Osteoblast (primary cell): ENCODE measurements at regions not wholly inside any gene's neighbourhood (a gene's known extent, or its start where the extent isn't known, plus 50 kb on each side); places are given as distances from the start of the nearest gene placed in this dataset.

ENCODE experiments used
- DNase-seq: peaks from one replicate; pipeline ENCODE4 v3.0.0; 2011; ENCODE audit warnings: low spot score, mixed read lengths; ENCODE audit not compliant: insufficient read length; ENCODE audit errors: missing footprints
- H2AFZ ChIP-seq: 2 replicates; pipeline ENCODE4 v1.6.0; 2011; ENCODE audit warnings: mild to moderate bottlenecking, low read length
- H3K27ac ChIP-seq: 2 replicates; pipeline ENCODE4 v1.5.1; 2011; ENCODE audit warnings: mild to moderate bottlenecking, low read depth, low read length, moderate library complexity
- H3K27me3 ChIP-seq: 2 replicates; pipeline ENCODE4 v1.6.0; 2012; ENCODE audit warnings: mild to moderate bottlenecking, control low read depth, inconsistent platforms, low read length, moderate library complexity; ENCODE audit not compliant: insufficient read depth
- H3K36me3 ChIP-seq: 2 replicates; pipeline ENCODE4 v1.5.1; 2011; ENCODE audit warnings: mild to moderate bottlenecking, low read length, control low read depth, moderate library complexity; ENCODE audit not compliant: insufficient read depth
- H3K4me1 ChIP-seq: 2 replicates; pipeline ENCODE4 v1.5.1; 2011; ENCODE audit warnings: mild to moderate bottlenecking, low read length, control low read depth, moderate library complexity; ENCODE audit not compliant: insufficient read depth
- H3K4me2 ChIP-seq: 2 replicates; pipeline ENCODE4 v1.6.0; 2011; ENCODE audit warnings: mild to moderate bottlenecking, low read length; ENCODE audit not compliant: insufficient read depth
- H3K4me3 ChIP-seq: fragments of 200-600 bp; sonication (generic); 3 replicates; pipeline ENCODE4 v1.5.1; 2012; ENCODE audit warnings: mild to moderate bottlenecking, low read length, inconsistent platforms; ENCODE audit not compliant: insufficient read depth
- H3K79me2 ChIP-seq: 2 replicates; pipeline ENCODE4 v1.6.0; 2012; ENCODE audit warnings: mild to moderate bottlenecking, low read length, control low read depth, inconsistent platforms; ENCODE audit not compliant: insufficient read depth
- H3K9me3 ChIP-seq: 2 replicates; pipeline ENCODE4 v1.5.1; 2011; ENCODE audit warnings: low read depth, low read length, control low read depth
- H4K20me1 ChIP-seq: 2 replicates; pipeline ENCODE4 v1.6.0; 2012; ENCODE audit warnings: mild to moderate bottlenecking, low read length, control low read depth; ENCODE audit not compliant: insufficient read depth
- CTCF ChIP-seq: IDR thresholded peaks from 2 replicates; pipeline ENCODE4 v1.5.1; 2011; ENCODE audit warnings: mild to moderate bottlenecking, low read depth, low read length, moderate library complexity; ENCODE audit errors: extremely low read depth

DNA sequence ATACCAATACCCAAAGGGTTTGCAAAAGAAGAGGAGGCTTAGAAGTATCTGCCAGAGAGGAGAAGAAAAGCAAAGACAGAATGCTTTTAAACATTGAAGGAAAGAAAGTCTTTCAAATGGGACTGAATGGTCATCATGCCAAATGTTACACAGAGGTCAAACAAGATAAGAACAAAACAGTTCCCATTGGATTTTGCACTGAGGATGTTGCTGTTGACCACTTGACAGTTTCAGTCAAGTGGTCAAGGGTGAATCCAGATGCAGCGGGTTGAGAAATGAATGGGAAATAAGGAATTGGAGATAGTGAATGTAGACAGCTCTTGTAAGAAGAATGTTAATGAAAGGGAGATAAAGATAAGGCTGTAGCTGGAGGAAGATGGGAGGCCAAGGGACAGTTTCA lies 64.8 kb upstream of the FGG start:
- H3K27ac ChIP-seq: no peak overlapping the region
- no peak overlapping the region for H2AFZ ChIP-seq
- H3K4me3 ChIP-seq: no peak overlapping the region
- H3K27me3 ChIP-seq: no peaks in the 10 kb centered on the region
- no peak for DNase-seq
- no peak for TF ChIP-seq CTCF
- H3K4me2 ChIP-seq: no peak overlapping the region
- no peaks in the 10 kb centered on the region for H3K9me3 ChIP-seq
- H3K36me3 ChIP-seq: no peaks in the 10 kb centered on the region
- no peaks in the 10 kb centered on the region for H4K20me1 ChIP-seq
- H3K4me1 ChIP-seq: no peaks in the 10 kb centered on the region
- no peaks in the 10 kb centered on the region for H3K79me2 ChIP-seq

- no peak for DNase-seq
- no peaks in the 10 kb centered on the region for H3K27me3 ChIP-seq
- H3K4me2 ChIP-seq: no peak overlapping the region
Measured at GRCh38 chr4:154677923-154678322, 65.5 kb upstream of the FGG start.

DNA sequence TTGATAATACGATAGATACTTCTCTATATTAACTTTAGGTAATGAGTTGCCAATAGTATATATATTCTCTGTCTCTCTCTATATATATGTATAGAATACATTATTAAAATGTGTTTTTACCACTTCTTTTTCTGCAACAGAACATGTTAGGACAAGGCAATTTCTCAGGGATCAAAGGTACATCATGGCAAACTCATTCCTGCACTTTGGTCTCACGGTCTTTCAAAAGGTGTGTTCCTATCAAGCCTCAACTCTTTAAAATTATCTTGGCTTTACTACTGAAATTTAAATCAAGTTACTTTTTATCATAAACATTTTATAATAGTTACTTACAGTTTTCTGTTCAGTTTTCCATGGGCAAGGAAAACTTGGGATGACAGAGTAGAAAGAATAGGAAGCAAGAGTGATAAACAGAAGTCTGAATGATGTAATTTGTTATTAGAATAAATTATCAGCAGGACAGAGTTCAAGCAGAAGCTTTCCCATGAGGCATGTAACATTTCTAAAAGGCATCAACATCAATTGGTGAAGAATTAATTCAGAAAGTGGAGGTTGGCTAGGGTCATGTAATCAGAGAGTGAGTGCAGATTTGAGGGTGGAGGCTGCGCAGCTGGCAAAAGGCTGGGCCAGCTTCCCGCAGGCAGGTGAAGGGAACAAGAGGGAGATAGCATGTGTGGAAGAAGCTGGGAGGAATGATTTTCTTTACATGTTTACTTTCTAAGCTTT lies 59.7 kb upstream of the LRAT start:
- no peak for TF ChIP-seq CTCF
- Histone ChIP-seq H3K27me3 (no peaks in the 10 kb centered on the region), H3K79me2 (no peaks in the 10 kb centered on the region), H3K36me3 (no peaks in the 10 kb centered on the region), H3K4me1 (no peaks in the 10 kb centered on the region), H4K20me1 (no peaks in the 10 kb centered on the region), H2AFZ (no peak overlapping the region), H3K4me3 (no peak overlapping the region), H3K9me3 (no peaks in the 10 kb centered on the region), H3K27ac (no peak overlapping the region), H3K4me2 (no peak overlapping the region)
- no peak for DNase-seq

More at GRCh38 chr4:154677923-154678322, 65.5 kb upstream of the FGG start:
- H3K27ac ChIP-seq: no peak overlapping the region
- no peaks in the 10 kb centered on the region for H3K36me3 ChIP-seq
- no peaks in the 10 kb centered on the region for H3K79me2 ChIP-seq
- no peak for TF ChIP-seq CTCF
- H4K20me1 ChIP-seq: no peaks in the 10 kb centered on the region
- no peaks in the 10 kb centered on the region for H3K9me3 ChIP-seq
- no peak overlapping the region for H2AFZ ChIP-seq
- no peak overlapping the region for H3K4me3 ChIP-seq
- H3K4me1 ChIP-seq: no peaks in the 10 kb centered on the region

DNA sequence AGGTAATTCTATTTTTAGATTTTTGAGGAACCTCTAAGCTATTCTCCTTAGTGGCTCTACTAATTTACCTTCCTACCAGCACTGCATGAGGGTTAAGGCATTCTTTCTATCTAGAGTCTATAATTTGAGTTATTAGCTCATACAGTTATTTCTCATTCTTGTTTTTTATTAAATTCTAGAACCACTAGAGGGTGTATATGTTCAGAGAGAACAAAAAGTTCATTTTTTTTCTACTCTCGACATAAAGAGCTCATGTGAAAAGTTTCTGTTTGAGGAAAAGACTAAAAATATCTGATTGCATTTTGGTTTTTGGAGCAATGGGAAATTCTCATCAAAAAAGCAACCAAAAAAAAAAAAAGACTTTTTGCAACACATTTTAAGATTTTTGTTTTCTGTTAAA lies 57.0 kb upstream of the LRAT start:
- H3K4me1 ChIP-seq: no peaks in the 10 kb centered on the region
- no peak overlapping the region for H3K4me3 ChIP-seq
- H3K9me3 ChIP-seq: no peaks in the 10 kb centered on the region
- no peak overlapping the region for H3K4me2 ChIP-seq
- H3K36me3 ChIP-seq: no peaks in the 10 kb centered on the region
- no peaks in the 10 kb centered on the region for H4K20me1 ChIP-seq
- H2AFZ ChIP-seq: no peak overlapping the region
- H3K27me3 ChIP-seq: no peaks in the 10 kb centered on the region
- peak; percentile 26 for TF ChIP-seq CTCF
- no peak overlapping the region for H3K27ac ChIP-seq
- peak; percentile 62 for DNase-seq
- no peaks in the 10 kb centered on the region for H3K79me2 ChIP-seq
